Psoas muscle (tissue), 7 donors: ENCODE measurements at regions not wholly inside any gene's neighbourhood (a gene's known extent, or its start where the extent isn't known, plus 50 kb on each side); places are given as distances from the start of the nearest gene placed in this dataset.

Experiments used
- ATAC-seq, 4 donors: fragments of 200-7000 bp; cut with Tn5 transposase; one replicate each; pipeline ENCODE4 v1.9.1; 2020; ENCODE audit warnings: moderate library complexity in 3 of 4, mild to moderate bottlenecking in 2 of 4
- DNase-seq, 2 donors: peaks; one replicate each; pipeline ENCODE4 v3.0.0-alpha.2; 2020
- H3K27ac ChIP-seq: fragments of 200-600 bp; one replicate; pipeline ENCODE4 v1.8.0; 2022
- H3K27me3 ChIP-seq, 3 donors: fragments of 200-600 bp in 1 of 3; one replicate each; pipeline versions ENCODE4 v1.6.1 to v1.8.0; 2013 to 2022; ENCODE audit warnings: low read length in 2 of 3, mild to moderate bottlenecking in 2 of 3, moderate library complexity in 1 of 3; ENCODE audit not compliant: insufficient read depth in 3 of 3
- H3K36me3 ChIP-seq, 2 donors: fragments of 200-600 bp in 1 of 2; one replicate each; pipeline versions ENCODE4 v1.6.1 to v1.8.0; 2013 to 2022; ENCODE audit warnings: low read depth in 1 of 2, mild to moderate bottlenecking in 1 of 2, moderate library complexity in 1 of 2; ENCODE audit not compliant: insufficient read depth in 1 of 2
- H3K4me1 ChIP-seq: fragments of 200-600 bp; one replicate; pipeline ENCODE4 v1.8.0; 2022
- H3K4me3 ChIP-seq: fragments of 200-600 bp; one replicate; pipeline ENCODE4 v1.8.0; 2022; ENCODE audit warnings: mild to moderate bottlenecking
- H3K9me3 ChIP-seq: fragments of 200-600 bp; one replicate; pipeline ENCODE4 v1.8.0; 2022
- WGBS, 3 donors: extraction: QIAGEN DNeasy Blood & Tissue Kit; methylation state at CpG; one replicate each; pipeline versions ENCODE4 v1.1.6 to v1.1.7; 2013; 5-methylcytosine and 5-hydroxymethylcytosine counted together
- intact Hi-C, 2 donors: fragments of 100-400 bp; cut with DNase I; formaldehyde crosslinking; loops; one replicate each; pipeline versions ENCODE4 v1.11.0 to v1.14.2; 2022
- TF ChIP-seq, protein P1 (sequence below): fragments of 200-600 bp; IDR thresholded peaks from one replicate; pipeline ENCODE4 v1.8.0; 2022; ENCODE audit warnings: antibody characterized with exemption
- donor health status: healthy with polysubstance abuse.
- donor health status: DM: no; HTN: no; CAD: no; lungs with moderate emphysema.
- donor health status: Bipolar disorder and iron deficiency.
- donor health status: healthy.
- donor health status: DM: yes; HTN: yes; CAD: no.
- donor health status: DM: no; HTN: no; CAD: no.
- donor health status: DM: yes; HTN: yes; CAD: no.

GRCh38 chr1:177753655-177754054 lies 216.2 kb downstream of the SEC16B start:
- DNase-seq = no peak
- intact Hi-C loops = no loop called here
- H3K27me3 ChIP-seq = no peaks in the 10 kb centered on the region
- TF ChIP-seq, protein P1, sequence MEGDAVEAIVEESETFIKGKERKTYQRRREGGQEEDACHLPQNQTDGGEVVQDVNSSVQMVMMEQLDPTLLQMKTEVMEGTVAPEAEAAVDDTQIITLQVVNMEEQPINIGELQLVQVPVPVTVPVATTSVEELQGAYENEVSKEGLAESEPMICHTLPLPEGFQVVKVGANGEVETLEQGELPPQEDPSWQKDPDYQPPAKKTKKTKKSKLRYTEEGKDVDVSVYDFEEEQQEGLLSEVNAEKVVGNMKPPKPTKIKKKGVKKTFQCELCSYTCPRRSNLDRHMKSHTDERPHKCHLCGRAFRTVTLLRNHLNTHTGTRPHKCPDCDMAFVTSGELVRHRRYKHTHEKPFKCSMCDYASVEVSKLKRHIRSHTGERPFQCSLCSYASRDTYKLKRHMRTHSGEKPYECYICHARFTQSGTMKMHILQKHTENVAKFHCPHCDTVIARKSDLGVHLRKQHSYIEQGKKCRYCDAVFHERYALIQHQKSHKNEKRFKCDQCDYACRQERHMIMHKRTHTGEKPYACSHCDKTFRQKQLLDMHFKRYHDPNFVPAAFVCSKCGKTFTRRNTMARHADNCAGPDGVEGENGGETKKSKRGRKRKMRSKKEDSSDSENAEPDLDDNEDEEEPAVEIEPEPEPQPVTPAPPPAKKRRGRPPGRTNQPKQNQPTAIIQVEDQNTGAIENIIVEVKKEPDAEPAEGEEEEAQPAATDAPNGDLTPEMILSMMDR = no peak
- no peaks in the 10 kb centered on the region for H3K9me3 ChIP-seq
- H3K36me3 ChIP-seq = no peaks in the 10 kb centered on the region
- H3K4me3 ChIP-seq = no peak overlapping the region
- WGBS, 3 donors = 51 to 72% (median 71%) methylated on average over 5 of the region's 5 CpGs
- no peaks in the 10 kb centered on the region for H3K4me1 ChIP-seq
- H3K27ac ChIP-seq = no peak overlapping the region
- no peak for ATAC-seq

DNA sequence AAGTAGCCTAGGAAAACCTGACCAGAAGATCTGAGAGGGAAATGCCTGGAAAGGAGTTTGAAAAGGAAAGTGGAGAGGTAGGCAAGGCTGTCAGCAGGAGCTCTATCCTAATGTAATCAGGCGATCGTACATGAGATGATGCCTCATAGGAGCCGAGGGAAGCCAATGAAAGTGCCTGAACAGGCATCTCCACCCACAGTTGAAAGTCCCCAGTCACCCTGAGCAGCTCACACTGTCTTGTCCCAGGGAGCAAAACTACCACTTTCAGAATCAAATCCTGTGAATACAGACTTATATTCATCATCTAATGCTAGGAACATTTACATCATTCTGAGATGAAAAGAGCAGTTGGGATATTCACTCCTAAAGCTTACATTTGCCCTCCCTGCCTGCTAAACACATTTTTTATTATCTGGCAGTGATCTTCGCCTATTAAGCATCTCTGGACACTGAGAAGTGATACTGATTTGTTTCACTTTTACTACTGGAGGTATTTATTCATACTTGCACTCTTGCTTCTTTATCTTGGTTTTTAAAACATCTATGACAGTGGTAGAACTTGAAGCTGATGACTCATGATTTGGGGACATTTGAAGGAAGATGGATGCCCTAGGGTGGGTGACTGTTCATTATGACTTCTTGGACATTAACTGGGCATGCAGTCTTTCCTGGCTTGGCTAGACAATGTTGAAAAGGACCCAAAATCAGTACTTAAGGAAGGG lies 221.6 kb downstream of the SEC16B start:
- DNase-seq (no peak), ATAC-seq (no peak)
- Histone ChIP-seq H3K9me3 (no peaks in the 10 kb centered on the region), H3K4me1 (no peaks in the 10 kb centered on the region), H3K27me3 (no peaks in the 10 kb centered on the region), H3K4me3 (no peak overlapping the region), H3K27ac (no peak overlapping the region), H3K36me3 (no peaks in the 10 kb centered on the region)
- 78 to 82% (median 82%) methylated on average over 4 of the region's 4 CpGs for WGBS, 3 donors
- TF ChIP-seq, protein P1 = no peak
- intact Hi-C loops = no loop called here

- intact Hi-C loops = no loop called here
- TF ChIP-seq, protein P1 = no peak
- H3K27ac ChIP-seq = no peak overlapping the region
- no peaks in the 10 kb centered on the region for H3K4me1 ChIP-seq
- no peaks in the 10 kb centered on the region for H3K9me3 ChIP-seq
- ATAC-seq = no peak
- 71 to 74% (median 71%) methylated on average over 3 of the region's 3 CpGs for WGBS, 3 donors
- no peaks in the 10 kb centered on the region for H3K27me3 ChIP-seq
- no peak for DNase-seq
- no peaks in the 10 kb centered on the region for H3K36me3 ChIP-seq
- no peak overlapping the region for H3K4me3 ChIP-seq
Observed at GRCh38 chr1:177746155-177746554, 223.7 kb downstream of the SEC16B start.

DNA sequence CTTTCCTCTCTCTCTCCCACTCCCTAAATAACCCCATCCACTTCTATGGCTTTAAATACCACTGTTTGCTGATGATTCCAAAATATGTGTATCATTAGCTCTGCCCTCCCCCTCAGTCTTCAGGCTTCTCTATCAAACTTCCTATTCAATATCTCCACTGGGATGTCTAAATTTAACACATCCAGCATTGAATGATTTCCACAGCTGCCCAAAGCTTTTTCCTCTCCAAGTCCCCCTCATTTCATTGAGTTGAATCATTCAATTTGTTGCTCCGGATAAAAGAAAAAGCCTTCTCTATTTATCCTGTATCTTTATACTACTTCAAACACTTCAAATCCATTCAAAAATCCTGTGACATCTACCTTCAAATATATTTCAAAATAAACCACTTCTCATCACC lies 225.0 kb downstream of the SEC16B start:
- no peaks in the 10 kb centered on the region for H3K27me3 ChIP-seq
- DNase-seq (no peak), ATAC-seq (no peak)
- no peak overlapping the region for H3K27ac ChIP-seq
- no peak overlapping the region for H3K4me3 ChIP-seq
- no peaks in the 10 kb centered on the region for H3K4me1 ChIP-seq
- no peaks in the 10 kb centered on the region for H3K36me3 ChIP-seq
- 16 to 40% (median 23%) methylated on average over 1 of the region's 1 CpG for WGBS, 3 donors
- H3K9me3 ChIP-seq = no peaks in the 10 kb centered on the region
- intact Hi-C loops = no loop called here
- TF ChIP-seq, protein P1 = no peak

DNA sequence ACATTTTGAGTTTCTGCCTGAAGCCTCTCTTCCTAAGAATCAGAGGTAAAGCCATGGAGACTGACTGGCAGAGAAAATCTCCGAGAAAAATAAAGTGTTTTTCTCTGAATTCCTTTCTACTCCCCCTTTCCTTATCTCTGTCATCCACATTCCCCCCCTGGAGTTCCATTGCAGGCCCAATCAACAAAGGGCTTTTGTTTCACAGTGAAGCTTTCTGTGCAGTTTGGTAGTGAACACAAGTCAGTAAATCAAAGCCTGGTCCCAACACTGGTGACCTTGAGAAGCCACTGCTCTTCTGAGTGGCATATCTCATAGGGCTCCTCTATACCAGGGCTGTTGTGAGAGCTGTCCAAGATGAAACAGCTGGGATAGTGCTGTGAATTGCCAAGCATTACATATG lies 228.4 kb downstream of the SEC16B start:
- Histone ChIP-seq H3K27me3 (no peaks in the 10 kb centered on the region), H3K4me1 (no peaks in the 10 kb centered on the region), H3K9me3 (no peaks in the 10 kb centered on the region), H3K27ac (no peak overlapping the region), H3K4me3 (no peak overlapping the region), H3K36me3 (no peaks in the 10 kb centered on the region)
- DNase-seq = no peak
- TF ChIP-seq, protein P1 = no peak
- intact Hi-C loops = no loop called here
- 38 to 53% (median 48%) methylated on average over 1 of the region's 1 CpG for WGBS, 3 donors
- ATAC-seq = no peak
